Stimulated activated CD4-positive, alpha-beta T cell treated with anti-CD3 and anti-CD28 coated beads, TNF-alpha, amount 100 ng/mL, for 1 hour (primary cell): ENCODE measurements at regions not wholly inside any gene's neighbourhood (a gene's known extent, or its start where the extent isn't known, plus 50 kb on each side); places are given as distances from the start of the nearest gene placed in this dataset.
"Not testable (repeated sequence)": the region's sequence is repeated elsewhere in the genome, so short reads cannot be mapped to it uniquely, and the experiment has no call there.

Source experiments
- DNase-seq, 3 donors: peaks; one replicate each; pipeline ENCODE4 v3.0.0-alpha.2; 2020; ENCODE audit warnings: low read depth in 3 of 3, low spot score in 1 of 3

GRCh38 chr16:58940609-58941008 lies 206.5 kb upstream of the GOT2 start:
- no peak for DNase-seq

DNA sequence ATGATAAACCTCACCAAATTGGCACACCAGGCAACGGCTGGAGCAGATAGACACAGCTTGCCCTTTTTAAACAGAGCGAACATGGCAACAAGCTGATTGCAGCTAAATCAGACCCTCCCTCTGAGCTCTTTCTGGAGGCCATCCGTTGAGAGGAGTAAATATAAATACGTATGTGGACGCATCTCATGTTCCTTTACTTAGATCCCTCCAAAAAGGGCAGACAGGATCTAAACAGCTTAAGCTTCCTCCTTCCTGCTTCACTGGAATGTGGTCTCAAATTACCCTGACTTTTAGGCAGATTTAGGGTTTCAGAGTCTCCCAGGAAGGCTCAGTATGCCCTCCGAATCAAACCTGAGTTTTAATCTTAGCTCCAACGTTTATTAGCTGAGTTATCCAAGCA lies 204.7 kb upstream of the GOT2 start:
- DNase-seq, result no peak

DNA sequence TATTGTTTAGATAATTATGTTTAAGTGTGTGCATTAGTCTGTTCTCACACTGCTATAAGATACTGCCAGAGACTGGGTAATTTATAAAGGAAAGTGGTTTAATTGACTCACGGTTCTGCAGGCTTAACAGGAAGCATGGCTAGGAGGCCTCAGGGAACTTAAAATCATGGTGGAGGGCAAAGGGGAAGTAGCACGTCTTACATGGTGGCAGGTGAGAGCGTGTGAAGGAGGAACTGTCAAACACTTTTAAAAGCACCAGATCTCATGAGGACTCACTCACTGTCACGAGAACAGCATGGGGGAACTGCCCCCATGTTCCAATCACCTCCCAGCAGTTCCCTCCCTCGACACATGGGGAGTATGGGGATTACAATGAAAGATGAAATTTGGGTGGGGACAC lies 203.5 kb upstream of the GOT2 start:
- DNase-seq, result no peak

DNA sequence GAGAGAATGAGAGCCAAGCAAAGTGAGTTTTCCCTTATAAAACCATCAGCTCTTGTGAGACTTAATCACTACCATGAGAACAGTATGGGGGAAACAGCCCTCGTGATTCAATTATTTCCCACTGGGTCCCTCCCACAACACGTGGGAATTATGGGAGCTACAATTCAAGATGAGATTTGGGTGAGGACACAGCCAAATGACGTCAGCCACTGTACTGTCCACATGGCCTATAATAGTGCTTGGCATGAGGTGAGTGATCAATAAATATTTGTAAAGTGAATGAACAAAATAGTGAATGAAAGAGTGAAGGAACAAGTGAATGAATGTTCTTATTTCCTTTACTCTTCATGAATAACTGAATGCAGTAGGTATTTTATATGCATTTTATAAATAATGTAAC lies 199.1 kb upstream of the GOT2 start:
- DNase-seq, result no peak

GRCh38 chr16:58931436-58931835 lies 197.3 kb upstream of the GOT2 start:
- no peak for DNase-seq

GRCh38 chr16:58923094-58923493 lies 189.0 kb upstream of the GOT2 start:
- DNase-seq, result no peak

- DNase-seq, result no peak
These were observed 179.3 kb upstream of the GOT2 start for GRCh38 chr16:58913456-58913855.

- DNase-seq, result no peak
These were observed 178.5 kb upstream of the GOT2 start for GRCh38 chr16:58912571-58912970.

DNA sequence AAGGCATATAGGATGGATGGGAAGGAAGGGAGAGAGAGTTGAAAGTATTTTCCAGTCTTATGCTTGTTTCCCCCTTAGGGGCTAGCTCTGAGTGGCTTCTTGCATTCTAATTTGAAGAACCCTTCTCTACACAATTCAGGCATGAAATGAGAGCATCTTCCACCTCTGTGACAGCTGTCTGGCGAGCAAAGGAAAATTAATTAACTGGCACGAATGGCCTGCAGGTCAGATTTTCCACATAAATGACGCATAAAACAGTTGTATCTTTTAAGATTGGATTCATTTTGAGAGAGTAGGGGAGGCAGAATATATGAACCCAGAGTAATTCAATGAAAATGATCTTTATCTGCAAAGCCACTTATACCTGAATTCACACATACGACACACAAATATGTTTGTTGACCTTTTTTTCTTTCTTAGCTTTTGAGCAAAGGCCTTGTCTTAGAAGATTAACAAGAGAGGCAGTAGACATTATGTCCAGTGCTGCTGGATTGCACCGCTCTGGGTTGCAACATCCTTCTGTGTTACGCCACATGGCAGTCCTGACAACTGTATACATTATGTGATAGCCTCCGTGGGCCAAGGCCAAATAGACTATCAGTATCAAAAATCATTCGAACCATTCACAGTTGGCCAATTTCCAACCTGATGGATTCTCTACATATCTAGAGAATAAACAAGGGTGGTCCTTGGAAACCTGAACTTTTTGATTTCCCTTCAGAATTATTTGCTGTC lies 173.0 kb upstream of the GOT2 start:
- DNase-seq, result no peak

- DNase-seq, result no peak
These were observed 170.2 kb upstream of the GOT2 start for GRCh38 chr16:58904291-58904690.

GRCh38 chr16:58889516-58889915 lies 155.4 kb upstream of the GOT2 start:
- no peak for DNase-seq

- no peak for DNase-seq
These were observed 151.5 kb upstream of the GOT2 start for GRCh38 chr16:58885528-58886170.

GRCh38 chr16:58884141-58884540 lies 150.0 kb upstream of the GOT2 start:
- no peak for DNase-seq

- no peak for DNase-seq
These were observed 149.0 kb upstream of the GOT2 start for GRCh38 chr16:58883131-58883530.

GRCh38 chr16:58882292-58882691 lies 148.2 kb upstream of the GOT2 start:
- DNase-seq, result no peak

DNA sequence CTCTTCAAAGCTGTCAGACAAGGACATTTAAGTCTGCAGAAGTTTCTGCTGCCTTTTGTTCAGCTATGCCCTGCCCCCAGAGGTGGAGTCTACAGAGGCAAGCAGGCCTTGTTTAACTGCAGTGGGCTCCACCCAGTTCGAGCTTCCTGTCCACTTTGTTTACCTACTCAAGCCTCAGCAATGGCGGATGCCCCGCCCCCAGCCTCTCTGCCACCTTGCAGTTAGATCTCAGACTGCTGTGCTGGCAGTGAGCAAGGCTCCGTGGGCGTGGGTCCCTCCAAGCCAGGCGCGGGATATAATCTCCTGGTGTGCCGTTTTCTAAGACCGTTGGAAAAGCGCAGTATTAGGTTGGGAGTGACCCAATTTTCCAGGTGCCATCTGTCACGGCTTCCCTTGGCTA lies 144.5 kb upstream of the GOT2 start:
- DNase-seq, result not testable (repeated sequence)

DNA sequence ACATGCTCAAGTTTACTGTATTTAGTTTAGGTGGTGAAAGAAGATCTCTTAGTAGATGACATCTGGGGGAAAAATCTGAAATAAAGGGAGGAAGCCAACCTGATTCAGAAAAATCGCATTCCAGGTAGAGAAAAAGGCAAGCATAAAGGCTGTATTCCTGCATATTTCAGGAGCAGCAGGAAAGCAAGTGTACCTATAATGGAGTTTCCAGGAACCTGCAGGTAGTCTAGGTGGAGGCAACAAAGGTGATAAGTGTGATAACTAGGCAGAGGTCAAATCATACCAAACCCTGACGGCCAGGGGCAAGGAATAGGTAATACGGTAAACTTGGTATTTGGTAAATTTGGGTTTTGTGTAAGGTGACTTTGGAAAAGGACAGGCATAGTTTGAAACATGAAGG lies 132.8 kb upstream of the GOT2 start:
- no peak for DNase-seq

DNA sequence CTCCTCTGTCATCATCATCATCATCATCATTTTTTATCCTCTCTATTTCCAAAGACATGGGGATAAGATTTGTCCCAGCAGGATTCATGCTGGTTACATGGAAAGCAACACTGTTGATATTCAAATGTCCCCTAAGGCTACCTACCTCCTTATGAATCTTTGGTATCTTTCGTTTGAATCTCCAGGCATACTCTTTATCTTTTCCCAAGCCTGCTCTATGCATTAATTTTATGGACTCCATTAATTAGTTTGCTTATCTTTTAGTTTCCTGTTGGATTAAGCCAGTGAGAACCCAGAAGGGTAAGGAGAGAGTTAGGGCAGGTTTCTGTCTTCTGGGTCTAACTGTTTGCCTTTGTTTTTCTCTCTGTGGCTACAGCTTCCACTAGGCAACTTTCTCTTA lies 129.6 kb upstream of the GOT2 start:
- DNase-seq, result no peak

DNA sequence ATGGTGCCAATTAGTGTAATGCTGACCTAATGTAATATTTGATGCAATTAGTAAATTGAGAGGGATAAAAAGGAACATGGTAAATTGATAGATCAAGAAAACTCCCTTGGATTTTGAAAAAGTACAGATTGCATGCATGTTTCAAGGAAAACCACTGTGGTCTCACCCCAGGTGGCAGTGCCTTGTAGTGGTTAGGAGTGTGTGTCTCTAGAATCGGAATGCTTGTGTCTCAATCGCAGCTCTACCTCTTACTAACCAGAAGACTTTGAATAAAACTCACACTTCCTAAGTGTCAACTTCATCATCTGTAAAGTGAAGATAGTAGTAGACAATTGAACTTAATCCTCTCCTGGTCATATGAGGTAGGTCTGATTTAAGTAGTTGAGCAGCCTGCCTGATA lies 128.9 kb upstream of the GOT2 start:
- no peak for DNase-seq

- DNase-seq, result no peak
These were observed 128.4 kb upstream of the GOT2 start for GRCh38 chr16:58862334-58863021.

- no peak for DNase-seq
These were observed 126.0 kb upstream of the GOT2 start for GRCh38 chr16:58859958-58860669.

GRCh38 chr16:58858577-58858976 lies 124.5 kb upstream of the GOT2 start:
- DNase-seq, result not testable (repeated sequence)
